Loucy (cell line): ENCODE measurements at regions not wholly inside any gene's neighbourhood (a gene's known extent, or its start where the extent isn't known, plus 50 kb on each side); places are given as distances from the start of the nearest gene placed in this dataset.

Experiments used
- H2AFZ ChIP-seq: fragments of 200-600 bp; sonication (generic); 2 replicates; pipeline ENCODE4 v1.6.0; 2016; ENCODE audit warnings: antibody characterized with exemption, mild to moderate bottlenecking, low read length, moderate library complexity
- H3F3A ChIP-seq: fragments of 200-600 bp; 2 replicates; pipeline ENCODE4 v1.6.0; 2016; ENCODE audit warnings: antibody characterized with exemption, low read depth, mild to moderate bottlenecking
- H3K27me3 ChIP-seq: fragments of 200-600 bp; sonication (generic); 2 replicates; pipeline ENCODE4 v1.6.1; 2014; ENCODE audit warnings: low read length, mild to moderate bottlenecking; ENCODE audit not compliant: insufficient read depth, poor library complexity, severe bottlenecking
- H3K36me3 ChIP-seq: fragments of 200-600 bp; sonication (generic); 2 replicates; pipeline ENCODE4 v1.6.1; 2016; ENCODE audit warnings: low read length; ENCODE audit not compliant: insufficient read depth
- H3K4me1 ChIP-seq: fragments of 200-600 bp; sonication (generic); 2 replicates; pipeline ENCODE4 v1.5.1; 2014; ENCODE audit warnings: low read length, mild to moderate bottlenecking; ENCODE audit not compliant: insufficient read depth, poor library complexity, severe bottlenecking
- H3K4me2 ChIP-seq: fragments of 200-600 bp; sonication (generic); 2 replicates; pipeline ENCODE4 v1.6.0; 2014; ENCODE audit warnings: antibody characterized with exemption, low read length, low read depth, mild to moderate bottlenecking; ENCODE audit not compliant: poor library complexity, severe bottlenecking
- H3K4me3 ChIP-seq: fragments of 200-600 bp; sonication (generic); 2 replicates; pipeline ENCODE4 v1.5.1; 2014; ENCODE audit warnings: low read length, mild to moderate bottlenecking, mixed read lengths; ENCODE audit not compliant: poor library complexity, severe bottlenecking
- H3K79me2 ChIP-seq: fragments of 200-600 bp; sonication (generic); 2 replicates; pipeline ENCODE4 v1.6.1; 2014; ENCODE audit warnings: low read length; ENCODE audit not compliant: insufficient read depth
- H3K9ac ChIP-seq: fragments of 200-600 bp; sonication (generic); 2 replicates; pipeline ENCODE4 v1.6.0; 2014; ENCODE audit warnings: mild to moderate bottlenecking, low read depth, low read length, moderate library complexity; ENCODE audit not compliant: poor library complexity, severe bottlenecking
- H3K9me2 ChIP-seq: fragments of 200-600 bp; sonication (generic); replicated peaks from 2 replicates; pipeline ENCODE4 v1.6.1; 2016; ENCODE audit warnings: low read depth, low read length, mixed read lengths
- H3K9me3 ChIP-seq: fragments of 200-600 bp; sonication (generic); 2 replicates; pipeline ENCODE4 v1.6.1; 2014; ENCODE audit warnings: mild to moderate bottlenecking, antibody characterized with exemption, low read length, low read depth; ENCODE audit not compliant: insufficient read depth
- H4K20me1 ChIP-seq: fragments of 200-600 bp; sonication (generic); 2 replicates; pipeline ENCODE4 v1.6.0; 2014; ENCODE audit warnings: antibody characterized with exemption, low read length, mild to moderate bottlenecking; ENCODE audit not compliant: insufficient read depth, poor library complexity, severe bottlenecking
- CTCF ChIP-seq: fragments of 200-600 bp; sonication (generic); conservative IDR thresholded peaks from 2 replicates; pipeline ENCODE4 v1.5.1; 2014; ENCODE audit warnings: mild to moderate bottlenecking, antibody characterized with exemption, low read length
- EZH2phosphoT487 ChIP-seq: fragments of 200-600 bp; IDR thresholded peaks from 2 replicates; pipeline ENCODE4 v1.6.1; 2018; ENCODE audit warnings: antibody characterized with exemption, mild to moderate bottlenecking, moderate library complexity, borderline replicate concordance

DNA sequence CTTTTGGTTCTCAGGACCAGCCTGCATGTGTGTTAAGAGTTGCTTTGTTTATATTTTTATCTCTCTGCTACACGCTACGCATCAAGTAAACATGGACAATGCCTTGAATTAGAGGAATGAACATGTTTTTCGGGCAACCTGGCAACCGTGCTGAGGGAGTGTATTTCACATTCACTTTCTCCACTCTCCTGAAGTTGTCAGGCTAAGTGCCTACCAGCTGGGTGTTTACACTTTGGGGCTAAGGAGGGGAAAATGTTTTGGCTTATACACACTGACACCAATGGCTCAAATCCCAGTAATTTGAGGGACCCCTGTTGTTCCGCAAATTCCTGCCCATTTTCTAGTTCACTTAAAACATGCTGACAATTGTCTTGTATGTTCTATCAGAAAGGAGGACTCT lies 141.5 kb upstream of the PDE7B start:
- Histone ChIP-seq H3K36me3 (no peaks in the 10 kb centered on the region), H3K9me2 (no peaks in the 10 kb centered on the region), H3K79me2 (no peaks in the 10 kb centered on the region), H4K20me1 (no peaks in the 10 kb centered on the region), H3F3A (no peaks in the 10 kb centered on the region), H3K4me3 (no peak overlapping the region), H2AFZ (no peak overlapping the region), H3K27me3 (no peaks in the 10 kb centered on the region), H3K9ac (no peak overlapping the region), H3K4me2 (no peak overlapping the region), H3K4me1 (no peaks in the 10 kb centered on the region), H3K9me3 (no peaks in the 10 kb centered on the region)
- TF ChIP-seq EZH2phosphoT487 (no peak), CTCF (no peak)

DNA sequence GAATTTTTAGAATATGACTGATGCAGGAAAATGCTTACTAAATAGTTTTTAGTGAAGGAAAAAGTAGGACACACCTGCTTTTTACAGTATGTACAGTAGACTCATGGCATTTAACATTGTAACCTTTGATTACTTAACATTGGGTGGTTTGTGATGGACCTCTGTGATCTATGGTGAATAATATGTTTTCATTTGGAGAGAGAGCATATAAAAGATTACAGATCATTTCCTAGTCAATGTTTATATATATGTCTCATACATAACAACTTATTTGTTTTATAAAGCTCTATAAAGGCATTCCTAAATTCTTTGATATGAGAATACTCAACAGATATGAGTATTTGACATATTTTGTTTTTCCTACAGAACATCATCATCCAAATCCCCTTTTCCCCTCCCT lies 129.3 kb upstream of the PDE7B start:
- H2AFZ ChIP-seq: no peak overlapping the region
- H3K9ac ChIP-seq: no peak overlapping the region
- no peak overlapping the region for H3K4me2 ChIP-seq

DNA sequence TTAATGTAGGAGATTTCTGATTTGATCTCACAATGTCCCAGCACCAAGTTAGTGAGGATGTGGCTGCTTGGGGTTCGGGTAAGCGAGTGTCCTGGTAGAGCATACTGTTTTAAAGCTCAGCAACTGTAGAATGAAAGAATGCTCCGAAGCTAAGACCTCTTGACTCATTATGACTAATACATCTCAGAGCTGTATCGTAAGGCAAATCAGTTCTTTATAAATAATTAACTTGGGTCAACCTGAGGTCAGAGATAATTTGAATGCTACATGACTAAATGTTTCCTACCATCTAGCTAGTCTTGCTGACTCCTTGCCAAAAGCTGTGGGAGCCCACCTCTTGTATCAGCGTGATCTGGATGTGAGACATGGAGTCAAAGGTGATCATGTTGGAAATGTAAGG lies 128.8 kb upstream of the PDE7B start:
- Histone ChIP-seq H4K20me1 (no peaks in the 10 kb centered on the region), H3K4me1 (no peaks in the 10 kb centered on the region), H3K4me3 (no peak overlapping the region), H3K27me3 (no peaks in the 10 kb centered on the region), H3F3A (no peaks in the 10 kb centered on the region), H2AFZ (no peak overlapping the region), H3K79me2 (no peaks in the 10 kb centered on the region), H3K9me2 (no peaks in the 10 kb centered on the region), H3K9me3 (no peaks in the 10 kb centered on the region), H3K4me2 (no peak overlapping the region), H3K9ac (no peak overlapping the region), H3K36me3 (no peaks in the 10 kb centered on the region)
- TF ChIP-seq CTCF (no peak), EZH2phosphoT487 (no peak)

More for the DNA sequence above, 129.3 kb upstream of the PDE7B start:
- Histone ChIP-seq H3K9me2 (no peaks in the 10 kb centered on the region), H3K9me3 (no peaks in the 10 kb centered on the region), H3F3A (no peaks in the 10 kb centered on the region), H4K20me1 (no peaks in the 10 kb centered on the region), H3K4me3 (no peak overlapping the region), H3K36me3 (no peaks in the 10 kb centered on the region), H3K4me1 (no peaks in the 10 kb centered on the region), H3K27me3 (no peaks in the 10 kb centered on the region), H3K79me2 (no peaks in the 10 kb centered on the region)
- TF ChIP-seq CTCF (no peak), EZH2phosphoT487 (no peak)
